Hepatocyte (in vitro differentiated cells): ENCODE measurements at regions not wholly inside any gene's neighbourhood (a gene's known extent, or its start where the extent isn't known, plus 50 kb on each side); places are given as distances from the start of the nearest gene placed in this dataset.

ENCODE experiments used
- DNase-seq: peaks from one replicate; pipeline ENCODE4 v3.0.0-alpha.2; 2016; ENCODE audit warnings: low spot score
- H2AFZ ChIP-seq: fragments of 200-600 bp; sonication (generic); 2 replicates; pipeline ENCODE4 v1.6.0; 2016; ENCODE audit warnings: antibody characterized with exemption, mild to moderate bottlenecking
- H3K27ac ChIP-seq: fragments of 200-600 bp; sonication (generic); 2 replicates; pipeline ENCODE4 v1.5.1; 2016; ENCODE audit warnings: mild to moderate bottlenecking
- H3K27me3 ChIP-seq: fragments of 200-600 bp; sonication (generic); 2 replicates; pipeline ENCODE4 v1.6.1; 2016
- H3K36me3 ChIP-seq: fragments of 200-600 bp; sonication (generic); replicated peaks from 2 replicates; pipeline ENCODE4 v1.5.1; 2016; ENCODE audit warnings: low read depth; ENCODE audit not compliant: insufficient read depth
- H3K4me1 ChIP-seq: fragments of 200-600 bp; sonication (generic); 2 replicates; pipeline ENCODE4 v1.5.1; 2016; ENCODE audit warnings: mild to moderate bottlenecking, moderate library complexity; ENCODE audit not compliant: insufficient read depth
- H3K4me2 ChIP-seq: fragments of 200-600 bp; sonication (generic); 2 replicates; pipeline ENCODE4 v1.6.0; 2016
- H3K4me3 ChIP-seq: fragments of 200-600 bp; sonication (generic); 2 replicates; pipeline ENCODE4 v1.5.1; 2016; ENCODE audit warnings: mild to moderate bottlenecking
- H3K79me2 ChIP-seq: fragments of 200-600 bp; sonication (generic); 2 replicates; pipeline ENCODE4 v1.6.0; 2017; ENCODE audit warnings: mild to moderate bottlenecking
- H3K9me2 ChIP-seq: fragments of 200-600 bp; sonication (generic); replicated peaks from 2 replicates; pipeline ENCODE4 v1.6.0; 2017; ENCODE audit warnings: mild to moderate bottlenecking; ENCODE audit not compliant: insufficient read depth
- H3K9me3 ChIP-seq: fragments of 200-600 bp; sonication (generic); 2 replicates; pipeline ENCODE4 v1.5.1; 2016; ENCODE audit warnings: low read depth, mild to moderate bottlenecking
- H4K20me1 ChIP-seq: fragments of 200-600 bp; sonication (generic); 2 replicates; pipeline ENCODE4 v1.6.0; 2016; ENCODE audit warnings: mild to moderate bottlenecking; ENCODE audit not compliant: insufficient read depth, poor library complexity, severe bottlenecking
- CTCF ChIP-seq: fragments of 200-600 bp; sonication (generic); IDR thresholded peaks from 2 replicates; pipeline ENCODE4 v1.5.1; 2016; ENCODE audit warnings: antibody characterized with exemption, mild to moderate bottlenecking; ENCODE audit not compliant: poor library complexity
- EZH2 ChIP-seq: fragments of 200-600 bp; sonication (generic); IDR thresholded peaks from 2 replicates; pipeline ENCODE4 v1.6.1; 2016; ENCODE audit warnings: antibody characterized with exemption, mild to moderate bottlenecking, borderline replicate concordance
- EZH2phosphoT487 ChIP-seq: fragments of 200-600 bp; sonication (generic); IDR thresholded peaks from one replicate; pipeline ENCODE4 v1.6.1; 2018; ENCODE audit warnings: antibody characterized with exemption, mild to moderate bottlenecking, low read depth, moderate library complexity; ENCODE audit not compliant: unreplicated experiment, severe bottlenecking
- WGBS: methylation state at CpG from one replicate; pipeline ENCODE4 v1.1.6; 2016; ENCODE audit warnings: low lambda C conversion rate; ENCODE audit errors: missing lambda C conversion rate; 5-methylcytosine and 5-hydroxymethylcytosine counted together

- TF ChIP-seq EZH2phosphoT487 (no peak), CTCF (no peak), EZH2 (no peak)
- Histone ChIP-seq H3K79me2 (no peaks in the 10 kb centered on the region), H3K4me2 (no peak overlapping the region)
These were observed 322.3 kb downstream of the GBE1 start for GRCh38 chr3:81439108-81439507.

GRCh38 chr3:81437683-81438082 lies 323.8 kb downstream of the GBE1 start:
- Histone ChIP-seq H3K36me3 (no peaks in the 10 kb centered on the region), H3K27ac (no peak overlapping the region), H3K4me2 (no peak overlapping the region), H3K79me2 (no peaks in the 10 kb centered on the region), H3K4me1 (no peaks in the 10 kb centered on the region), H4K20me1 (no peaks in the 10 kb centered on the region), H3K9me3 (no peaks in the 10 kb centered on the region), H3K9me2 (no peaks in the 10 kb centered on the region), H3K4me3 (no peak overlapping the region), H2AFZ (no peak overlapping the region), H3K27me3 (no peaks in the 10 kb centered on the region)
- DNase-seq: no peak
- 62% methylated on average over 3 of the region's 3 CpGs for WGBS
- TF ChIP-seq CTCF: no peak
- TF ChIP-seq EZH2phosphoT487: no peak
- no peak for TF ChIP-seq EZH2

More at GRCh38 chr3:81439108-81439507, 322.3 kb downstream of the GBE1 start:
- Histone ChIP-seq H4K20me1 (no peaks in the 10 kb centered on the region), H3K36me3 (no peaks in the 10 kb centered on the region), H3K4me1 (no peaks in the 10 kb centered on the region), H3K9me3 (no peaks in the 10 kb centered on the region), H3K9me2 (no peaks in the 10 kb centered on the region), H3K27me3 (no peaks in the 10 kb centered on the region), H3K4me3 (no peak overlapping the region), H3K27ac (no peak overlapping the region), H2AFZ (no peak overlapping the region)
- DNase-seq: no peak
- 34% methylated on average over 1 of the region's 1 CpG for WGBS

GRCh38 chr3:81436182-81436581 lies 325.3 kb downstream of the GBE1 start:
- no peak overlapping the region for H3K27ac ChIP-seq
- no peak overlapping the region for H3K4me2 ChIP-seq
- no peaks in the 10 kb centered on the region for H3K36me3 ChIP-seq
- H3K9me2 ChIP-seq: no peaks in the 10 kb centered on the region
- 94% methylated on average over 3 of the region's 3 CpGs for WGBS
- DNase-seq: no peak
- no peaks in the 10 kb centered on the region for H4K20me1 ChIP-seq
- H3K27me3 ChIP-seq: no peaks in the 10 kb centered on the region
- no peak overlapping the region for H2AFZ ChIP-seq
- no peak overlapping the region for H3K4me3 ChIP-seq
- H3K4me1 ChIP-seq: no peaks in the 10 kb centered on the region
- TF ChIP-seq EZH2 (no peak), CTCF (no peak), EZH2phosphoT487 (no peak)
- H3K79me2 ChIP-seq: no peaks in the 10 kb centered on the region
- no peaks in the 10 kb centered on the region for H3K9me3 ChIP-seq

- Histone ChIP-seq H3K9me3 (no peaks in the 10 kb centered on the region), H3K36me3 (no peaks in the 10 kb centered on the region), H3K4me2 (no peak overlapping the region), H3K4me3 (no peak overlapping the region), H3K79me2 (no peaks in the 10 kb centered on the region), H3K27me3 (no peaks in the 10 kb centered on the region), H3K4me1 (no peaks in the 10 kb centered on the region), H3K9me2 (no peaks in the 10 kb centered on the region), H3K27ac (no peak overlapping the region), H2AFZ (no peak overlapping the region), H4K20me1 (no peaks in the 10 kb centered on the region)
- WGBS: 44% methylated on average over 1 of the region's 1 CpG
- TF ChIP-seq CTCF: no peak
- TF ChIP-seq EZH2: no peak
- no peak for TF ChIP-seq EZH2phosphoT487
- DNase-seq: no peak
These were observed 326.4 kb downstream of the GBE1 start for GRCh38 chr3:81435050-81435449.
